B cell (primary cell): ENCODE measurements at regions not wholly inside any gene's neighbourhood (a gene's known extent, or its start where the extent isn't known, plus 50 kb on each side); places are given as distances from the start of the nearest gene placed in this dataset.
"Not testable (repeated sequence)": the region's sequence is repeated elsewhere in the genome, so short reads cannot be mapped to it uniquely, and the experiment has no call there.

Experiments
- ATAC-seq: fragments of 200-7000 bp; cut with Tn5 transposase; one replicate; pipeline ENCODE4 v1.10.0; 2021; ENCODE audit warnings: low read depth, mild to moderate bottlenecking, moderate number of reproducible peaks, moderate library complexity
- CTCF ChIA-PET: fragments of 350-600 bp; sonication (Branson Sonifier 250); formaldehyde crosslinking; loops from one replicate; lab custom pipeline; 2021; ENCODE audit warnings: antibody characterized with exemption, inconsistent platforms; lab: Charles Lee
- POLR2A ChIA-PET: fragments of 350-600 bp; sonication (Branson Sonifier 250); formaldehyde crosslinking; loops from one replicate; lab custom pipeline; 2021; ENCODE audit warnings: antibody characterized with exemption; lab: Charles Lee
- DNase-seq: peaks from one replicate; pipeline ENCODE4 v3.0.0; 2013
- H2AFZ ChIP-seq: 2 replicates; pipeline ENCODE4 v1.6.1; 2012; ENCODE audit warnings: mild to moderate bottlenecking, low read depth, low read length; ENCODE audit not compliant: insufficient read depth, poor library complexity, severe bottlenecking
- H3K27ac ChIP-seq, 2 donors: 1 replicate in 1 of 2; 2 replicates in 1 of 2; pipeline ENCODE4 v1.5.1; 2012 to 2013; ENCODE audit warnings: low read length in 2 of 2, mild to moderate bottlenecking in 2 of 2, moderate library complexity in 1 of 2
- H3K27me3 ChIP-seq, 4 experiments: fragments of 200-600 bp in 1 of 4; sonication (generic) in 1 of 4; replicated peaks in 1 of 4; 1 replicate in 2 of 4; 2 replicates in 2 of 4; pipeline versions ENCODE4 v1.6.1 to v1.7.0; 2013 to 2016; ENCODE audit warnings: low read length in 3 of 4, mild to moderate bottlenecking in 2 of 4, mixed read lengths in 1 of 4, moderate library complexity in 1 of 4; ENCODE audit not compliant: insufficient read depth in 4 of 4, control insufficient read depth in 3 of 4; ENCODE audit errors: control extremely low read depth in 1 of 4
- H3K36me3 ChIP-seq, 2 experiments: replicated peaks in 1 of 2; 1 replicate in 1 of 2; 2 replicates in 1 of 2; pipeline versions ENCODE4 v1.6.1 to v1.7.1; 2013; ENCODE audit warnings: low read length in 1 of 2; ENCODE audit not compliant: insufficient read depth in 2 of 2, control insufficient read depth in 1 of 2; ENCODE audit errors: control extremely low read depth in 1 of 2, extremely low read depth in 1 of 2
- H3K4me1 ChIP-seq, 2 donors: fragments of 200-600 bp in 1 of 2; sonication (generic) in 1 of 2; 1 replicate in 1 of 2; 2 replicates in 1 of 2; pipeline versions ENCODE4 v1.5.1 to v1.6.1; 2013 to 2017; ENCODE audit warnings: low read length in 2 of 2; ENCODE audit not compliant: control insufficient read depth in 2 of 2, insufficient read depth in 2 of 2
- H3K4me2 ChIP-seq: replicated peaks from 2 replicates; pipeline ENCODE3; 2012; ENCODE audit warnings: mild to moderate bottlenecking, low read depth, low read length; ENCODE audit not compliant: poor library complexity, severe bottlenecking
- H3K4me3 ChIP-seq, 5 experiments: fragments of 200-600 bp in 1 of 5; sonication (generic) in 1 of 5; 1 replicate in 3 of 5; 2 replicates in 2 of 5; pipeline versions ENCODE4 v1.5.1 to v1.7.0; 2011 to 2016; ENCODE audit warnings: low read length in 4 of 5, mild to moderate bottlenecking in 4 of 5, low read depth in 2 of 5, control low read depth in 1 of 5, moderate library complexity in 1 of 5; ENCODE audit not compliant: insufficient read depth in 1 of 5; ENCODE audit errors: control extremely low read depth in 1 of 5, extremely low read depth in 1 of 5
- H3K79me2 ChIP-seq: fragments of 200-600 bp; sonication (generic); one replicate; pipeline ENCODE4 v1.6.0; 2016; ENCODE audit warnings: low read length; ENCODE audit not compliant: control insufficient read depth, insufficient read depth
- H3K9ac ChIP-seq: fragments of 200-600 bp; sonication (generic); 2 replicates; pipeline ENCODE4 v1.6.1; 2017; ENCODE audit warnings: mild to moderate bottlenecking, low read length, moderate library complexity
- H3K9me3 ChIP-seq, 3 donors: one replicate each; pipeline versions ENCODE4 v1.6.1 to v1.7.1; 2013; ENCODE audit warnings: low read length in 2 of 3; ENCODE audit not compliant: control insufficient read depth in 2 of 3, insufficient read depth in 1 of 3; ENCODE audit errors: control extremely low read depth in 1 of 3
- H4K20me1 ChIP-seq: 2 replicates; pipeline ENCODE4 v1.6.0; 2012; ENCODE audit warnings: mild to moderate bottlenecking, low read length; ENCODE audit not compliant: insufficient read depth, control insufficient read depth, poor library complexity, severe bottlenecking
- H3K27ac Mint-ChIP-seq: one replicate; pipeline ENCODE4 v1.8.0; 2021; ENCODE audit warnings: mixed read lengths
- H3K27me3 Mint-ChIP-seq: one replicate; pipeline ENCODE4 v1.8.0; 2021; ENCODE audit warnings: mixed read lengths
- H3K4me1 Mint-ChIP-seq: one replicate; pipeline ENCODE4 v1.8.0; 2021; ENCODE audit warnings: mixed read lengths
- H3K4me3 Mint-ChIP-seq: one replicate; pipeline ENCODE4 v1.8.0; 2021; ENCODE audit warnings: mixed read lengths
- H3K9me3 Mint-ChIP-seq: one replicate; pipeline ENCODE4 v1.8.0; 2022; ENCODE audit warnings: mixed read lengths; ENCODE audit not compliant: insufficient read depth
- EZH2 ChIP-seq: IDR thresholded peaks from 2 replicates; pipeline ENCODE4 v1.6.1; 2012; ENCODE audit warnings: borderline replicate concordance, low read depth, mild to moderate bottlenecking, moderate library complexity, low read length; ENCODE audit not compliant: insufficient read depth, poor library complexity, severe bottlenecking
- WGBS: methylation state at CpG from one replicate; pipeline ENCODE4 v1.1.5; 2013; ENCODE audit warnings: missing lambda C conversion rate; ENCODE audit not compliant: insufficient coverage; 5-methylcytosine and 5-hydroxymethylcytosine counted together
- intact Hi-C: fragments of 100-400 bp; cut with micrococcal nuclease; formaldehyde crosslinking; loops from one replicate; pipeline ENCODE4 v1.10.0; 2022
- TF ChIP-seq, protein P1 (sequence below): fragments of 200-600 bp; IDR thresholded peaks from one replicate; pipeline ENCODE4 v1.8.0; 2022; ENCODE audit warnings: antibody characterized with exemption, mild to moderate bottlenecking

- ChIA-PET POLR2A (no interaction called here), CTCF (no interaction called here)
- no peak overlapping the region for H3K4me3 ChIP-seq
- TF ChIP-seq EZH2 = no peak
- TF ChIP-seq, protein P1, sequence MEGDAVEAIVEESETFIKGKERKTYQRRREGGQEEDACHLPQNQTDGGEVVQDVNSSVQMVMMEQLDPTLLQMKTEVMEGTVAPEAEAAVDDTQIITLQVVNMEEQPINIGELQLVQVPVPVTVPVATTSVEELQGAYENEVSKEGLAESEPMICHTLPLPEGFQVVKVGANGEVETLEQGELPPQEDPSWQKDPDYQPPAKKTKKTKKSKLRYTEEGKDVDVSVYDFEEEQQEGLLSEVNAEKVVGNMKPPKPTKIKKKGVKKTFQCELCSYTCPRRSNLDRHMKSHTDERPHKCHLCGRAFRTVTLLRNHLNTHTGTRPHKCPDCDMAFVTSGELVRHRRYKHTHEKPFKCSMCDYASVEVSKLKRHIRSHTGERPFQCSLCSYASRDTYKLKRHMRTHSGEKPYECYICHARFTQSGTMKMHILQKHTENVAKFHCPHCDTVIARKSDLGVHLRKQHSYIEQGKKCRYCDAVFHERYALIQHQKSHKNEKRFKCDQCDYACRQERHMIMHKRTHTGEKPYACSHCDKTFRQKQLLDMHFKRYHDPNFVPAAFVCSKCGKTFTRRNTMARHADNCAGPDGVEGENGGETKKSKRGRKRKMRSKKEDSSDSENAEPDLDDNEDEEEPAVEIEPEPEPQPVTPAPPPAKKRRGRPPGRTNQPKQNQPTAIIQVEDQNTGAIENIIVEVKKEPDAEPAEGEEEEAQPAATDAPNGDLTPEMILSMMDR = no peak
- H4K20me1 ChIP-seq = no peaks in the 10 kb centered on the region
- 94% methylated on average over 37 of the region's 37 CpGs for WGBS
- no peaks in the 10 kb centered on the region for H3K36me3 ChIP-seq
- Mint-ChIP-seq H3K27ac (no peak overlapping the region), H3K4me1 (no peaks in the 10 kb centered on the region), H3K9me3 (peaks cover 4% of the 10 kb centered on the region), H3K27me3 (no peaks in the 10 kb centered on the region), H3K4me3 (no peak overlapping the region)
- intact Hi-C loops = no loop called here
- H3K27ac ChIP-seq = no peak overlapping the region
- H2AFZ ChIP-seq = no peak overlapping the region
- no peak overlapping the region for H3K4me2 ChIP-seq
- H3K79me2 ChIP-seq = no peaks in the 10 kb centered on the region
- H3K4me1 ChIP-seq = no peaks in the 10 kb centered on the region
- DNase-seq = no peak
- peaks cover 0 to 73% (median 0%) of the 10 kb centered on the region in 3 donors for H3K9me3 ChIP-seq
- no peaks in the 10 kb centered on the region for H3K27me3 ChIP-seq
- no peak overlapping the region for H3K9ac ChIP-seq
- ATAC-seq = no peak
Observed at GRCh38 chr9:61667559-61668121, 477.8 kb downstream of the SPATA31A7 start.

- intact Hi-C loops, H3K4me3 ChIP-seq, H3K9me3 Mint-ChIP-seq, H3K27ac ChIP-seq, DNase-seq, H3K9ac ChIP-seq, CTCF ChIA-PET, H3K27ac Mint-ChIP-seq, H2AFZ ChIP-seq, H3K4me1 Mint-ChIP-seq, H3K4me1 ChIP-seq, H4K20me1 ChIP-seq, ATAC-seq, H3K4me2 ChIP-seq, H3K36me3 ChIP-seq, POLR2A ChIA-PET, H3K79me2 ChIP-seq, H3K27me3 ChIP-seq, H3K4me3 Mint-ChIP-seq, H3K27me3 Mint-ChIP-seq: not testable (repeated sequence)
- peaks cover 0 to 79% (median 0%) of the 10 kb centered on the region in 3 donors for H3K9me3 ChIP-seq
- 85% methylated on average over 18 of the region's 18 CpGs for WGBS
Observed at GRCh38 chr9:61668201-61668600, 478.4 kb downstream of the SPATA31A7 start.
